IPS DF 6.9 (cell line): ENCODE measurements at regions not wholly inside any gene's neighbourhood (a gene's known extent, or its start where the extent isn't known, plus 50 kb on each side); places are given as distances from the start of the nearest gene placed in this dataset.
"Not testable (repeated sequence)": the region's sequence is repeated elsewhere in the genome, so short reads cannot be mapped to it uniquely, and the experiment has no call there.

Source experiments
- DNase-seq: peaks from one replicate; pipeline ENCODE4 v3.0.0-alpha.2; 2013; ENCODE audit warnings: low read depth, low spot score
- H3K27ac ChIP-seq: one replicate; pipeline ENCODE4 v1.5.1; 2013; ENCODE audit warnings: low read length, control low read depth
- H3K27me3 ChIP-seq: 2 replicates; pipeline ENCODE4 v1.6.1; 2013; ENCODE audit warnings: mild to moderate bottlenecking, low read length; ENCODE audit not compliant: control insufficient read depth, insufficient read depth
- H3K36me3 ChIP-seq: 2 replicates; pipeline ENCODE4 v1.6.1; 2013; ENCODE audit warnings: low read length; ENCODE audit not compliant: control insufficient read depth, insufficient read depth
- H3K4me1 ChIP-seq: 2 replicates; pipeline ENCODE4 v1.6.1; 2013; ENCODE audit warnings: low read length; ENCODE audit not compliant: control insufficient read depth, insufficient read depth
- H3K4me3 ChIP-seq: 2 replicates; pipeline ENCODE4 v1.5.1; 2013; ENCODE audit warnings: mild to moderate bottlenecking, low read length
- H3K9me3 ChIP-seq: 2 replicates; pipeline ENCODE4 v1.6.1; 2013; ENCODE audit warnings: low read length, inconsistent platforms; ENCODE audit not compliant: control insufficient read depth, insufficient read depth
- WGBS: extraction: QIAGEN DNeasy Blood & Tissue Kit; methylation state at CpG from one replicate; pipeline ENCODE4 v1.1.7; 2013; ENCODE audit warnings: mixed read lengths, missing lambda C conversion rate; ENCODE audit not compliant: insufficient read length, insufficient coverage; 5-methylcytosine and 5-hydroxymethylcytosine counted together

GRCh38 chr3:69647511-69648110, 91.7 kb upstream of the MITF start:
- Histone ChIP-seq H3K27me3 (no peaks in the 10 kb centered on the region), H3K9me3 (no peaks in the 10 kb centered on the region), H3K36me3 (no peaks in the 10 kb centered on the region), H3K4me1 (no peaks in the 10 kb centered on the region), H3K27ac (no peak overlapping the region), H3K4me3 (no peak overlapping the region)
- DNase-seq, result no peak
- no CpG with 5 or more reads among the region's 3 CpGs for WGBS

GRCh38 chr3:69647081-69647480, 92.2 kb upstream of the MITF start:
- no peak for DNase-seq
- no peaks in the 10 kb centered on the region for H3K36me3 ChIP-seq
- H3K27me3 ChIP-seq, result no peaks in the 10 kb centered on the region
- no peaks in the 10 kb centered on the region for H3K9me3 ChIP-seq
- WGBS, result no CpG with 5 or more reads among the region's 3 CpGs
- H3K27ac ChIP-seq, result no peak overlapping the region
- H3K4me1 ChIP-seq, result no peaks in the 10 kb centered on the region
- no peak overlapping the region for H3K4me3 ChIP-seq

- H3K9me3 ChIP-seq, result no peaks in the 10 kb centered on the region
- H3K27me3 ChIP-seq, result no peaks in the 10 kb centered on the region
- no peak overlapping the region for H3K27ac ChIP-seq
- no peak for DNase-seq
- H3K4me3 ChIP-seq, result no peak overlapping the region
- WGBS, result no CpG with 5 or more reads among the region's 14 CpGs
- H3K36me3 ChIP-seq, result no peaks in the 10 kb centered on the region
- no peaks in the 10 kb centered on the region for H3K4me1 ChIP-seq
Measured at GRCh38 chr3:69646287-69647067, 92.8 kb upstream of the MITF start.

GRCh38 chr3:69642606-69643005, 96.7 kb upstream of the MITF start:
- no CpG with 5 or more reads among the region's 5 CpGs for WGBS
- Histone ChIP-seq H3K9me3 (no peaks in the 10 kb centered on the region), H3K4me1 (no peaks in the 10 kb centered on the region), H3K4me3 (no peak overlapping the region), H3K27me3 (no peaks in the 10 kb centered on the region), H3K36me3 (no peaks in the 10 kb centered on the region), H3K27ac (no peak overlapping the region)
- no peak for DNase-seq

GRCh38 chr3:69639851-69640250, 99.4 kb upstream of the MITF start:
- H3K27me3 ChIP-seq, result no peaks in the 10 kb centered on the region
- no peaks in the 10 kb centered on the region for H3K36me3 ChIP-seq
- WGBS, result no CpG with 5 or more reads among the region's 1 CpG
- no peak overlapping the region for H3K4me3 ChIP-seq
- DNase-seq, result no peak
- H3K4me1 ChIP-seq, result no peaks in the 10 kb centered on the region
- no peaks in the 10 kb centered on the region for H3K9me3 ChIP-seq
- no peak overlapping the region for H3K27ac ChIP-seq

- no peak overlapping the region for H3K27ac ChIP-seq
- no peaks in the 10 kb centered on the region for H3K36me3 ChIP-seq
- DNase-seq, result no peak
- H3K4me1 ChIP-seq, result no peaks in the 10 kb centered on the region
- H3K9me3 ChIP-seq, result no peaks in the 10 kb centered on the region
- WGBS, result no CpG with 5 or more reads among the region's 1 CpG
- H3K27me3 ChIP-seq, result no peaks in the 10 kb centered on the region
- H3K4me3 ChIP-seq, result no peak overlapping the region
Measured at GRCh38 chr3:69628951-69629350, 110.3 kb upstream of the MITF start.

GRCh38 chr3:69613286-69613685, 126.0 kb upstream of the MITF start:
- H3K27ac ChIP-seq, result no peak overlapping the region
- no peak for DNase-seq
- no peak overlapping the region for H3K4me3 ChIP-seq
- WGBS, result no CpG with 5 or more reads among the region's 5 CpGs
- no peaks in the 10 kb centered on the region for H3K4me1 ChIP-seq
- no peaks in the 10 kb centered on the region for H3K36me3 ChIP-seq
- no peaks in the 10 kb centered on the region for H3K27me3 ChIP-seq
- no peaks in the 10 kb centered on the region for H3K9me3 ChIP-seq

- no peak for DNase-seq
Measured at GRCh38 chr3:69612791-69613190, 126.5 kb upstream of the MITF start.

GRCh38 chr3:69609566-69609965, 129.7 kb upstream of the MITF start:
- not testable (repeated sequence) for H3K36me3 ChIP-seq, H3K27me3 ChIP-seq, H3K4me1 ChIP-seq, H3K9me3 ChIP-seq, H3K27ac ChIP-seq, H3K4me3 ChIP-seq, DNase-seq
- WGBS, result no CpG with 5 or more reads among the region's 1 CpG

More at GRCh38 chr3:69612791-69613190, 126.5 kb upstream of the MITF start:
- no peaks in the 10 kb centered on the region for H3K27me3 ChIP-seq
- no peaks in the 10 kb centered on the region for H3K9me3 ChIP-seq
- no CpG with 5 or more reads among the region's 2 CpGs for WGBS
- no peaks in the 10 kb centered on the region for H3K4me1 ChIP-seq
- no peak overlapping the region for H3K27ac ChIP-seq
- no peaks in the 10 kb centered on the region for H3K36me3 ChIP-seq
- no peak overlapping the region for H3K4me3 ChIP-seq

GRCh38 chr3:69607466-69608305, 131.6 kb upstream of the MITF start:
- DNase-seq, result no peak
- Histone ChIP-seq H3K36me3 (no peaks in the 10 kb centered on the region), H3K9me3 (no peaks in the 10 kb centered on the region), H3K4me3 (no peak overlapping the region), H3K27ac (no peak overlapping the region), H3K4me1 (no peaks in the 10 kb centered on the region), H3K27me3 (no peaks in the 10 kb centered on the region)
- WGBS, result no CpG with 5 or more reads among the region's 4 CpGs
